ENCODE measurements at regions not wholly inside any gene's neighbourhood (a gene's known extent, or its start where the extent isn't known, plus 50 kb on each side); places are given as distances from the start of the nearest gene placed in this dataset.
"Not testable (repeated sequence)": the region's sequence is repeated elsewhere in the genome, so short reads cannot be mapped to it uniquely, and the experiment has no call there.

DNA sequence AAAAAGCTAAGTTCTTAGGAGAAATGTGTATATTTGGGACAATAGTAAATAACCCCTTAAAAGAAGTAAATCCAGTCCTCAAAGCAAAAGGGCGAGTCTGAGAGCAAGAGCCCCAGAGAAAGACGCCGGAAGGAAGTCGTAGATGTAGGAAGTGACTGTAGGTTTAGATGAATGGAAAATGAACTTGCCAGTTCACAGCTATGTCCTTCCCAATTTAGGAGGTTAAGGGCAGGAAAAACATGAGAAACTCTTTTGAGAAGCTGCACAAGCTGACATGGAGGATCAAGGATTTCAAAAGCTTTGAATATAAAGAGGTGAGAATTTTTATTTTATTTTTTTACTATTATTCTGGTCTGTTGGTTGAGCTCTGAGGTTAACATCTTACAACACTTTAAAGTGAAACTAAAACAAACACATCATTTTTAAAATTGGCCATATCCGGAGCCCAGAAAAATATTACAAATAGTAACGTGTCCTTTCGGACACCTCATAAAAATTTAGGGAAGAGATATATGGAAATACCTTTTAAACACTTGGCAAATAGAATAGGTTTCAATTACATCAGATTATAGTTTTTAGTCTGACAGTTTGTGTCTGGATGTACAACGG is 1178.6 kb downstream of the MRPL39 start:
- no peak for DNase-seq

DNA sequence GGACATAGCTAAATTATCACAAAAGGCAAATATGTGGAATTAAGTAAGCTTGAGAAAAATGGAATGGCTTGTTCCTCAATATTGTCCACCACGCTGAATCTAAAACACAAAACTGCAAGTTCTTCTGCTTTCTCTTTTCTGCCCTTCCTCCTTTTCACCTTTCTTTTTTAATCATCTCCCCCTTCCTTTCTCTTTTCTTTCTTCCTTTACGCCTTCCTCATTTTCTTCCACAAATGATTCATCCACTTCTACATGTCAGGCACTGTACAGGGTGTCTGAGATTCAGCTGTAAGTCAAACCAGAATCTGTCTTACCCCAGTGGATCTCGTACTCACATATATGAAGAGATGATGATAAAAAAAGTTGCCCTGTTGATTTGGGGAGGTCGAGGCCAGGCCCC is 1182.5 kb downstream of the MRPL39 start:
- no peak for DNase-seq

DNA sequence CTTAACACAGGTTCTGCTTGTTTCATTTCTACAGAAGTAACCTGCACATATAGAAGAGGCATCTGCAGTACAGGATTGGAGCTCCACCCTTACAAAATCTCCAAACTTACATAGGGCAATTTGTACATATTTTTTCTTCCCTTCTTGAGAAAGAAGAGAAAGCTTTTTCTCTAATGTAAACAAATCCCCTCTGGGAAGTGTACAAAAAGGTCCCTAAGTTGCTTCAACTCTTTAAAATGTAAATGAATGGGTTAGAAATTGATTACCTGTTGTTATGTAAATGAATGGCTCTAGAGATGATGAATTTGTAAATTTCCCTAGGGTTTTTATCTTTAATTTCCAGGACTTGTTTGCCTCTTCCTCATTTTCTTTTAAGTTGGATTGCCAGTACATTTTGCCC is 1183.7 kb downstream of the MRPL39 start:
- DNase-seq: no peak

DNA sequence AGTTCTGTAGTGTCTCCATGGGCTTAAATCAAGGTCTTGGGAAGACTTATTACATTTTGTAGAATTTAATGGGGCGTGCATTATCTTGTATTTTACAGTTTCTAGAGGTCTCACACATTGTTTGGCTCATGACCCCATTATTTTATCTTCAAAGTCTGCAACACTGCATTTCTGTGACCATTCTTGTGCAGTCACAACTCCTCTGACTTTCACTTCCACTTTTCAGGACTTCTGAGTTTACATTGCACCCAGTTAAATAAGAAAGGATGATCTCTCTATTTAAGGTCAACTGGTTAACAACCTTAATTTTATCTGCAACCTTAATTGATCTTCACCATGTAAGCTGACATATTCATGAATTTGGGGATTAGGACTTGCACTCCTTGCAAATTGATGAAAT is 1186.6 kb downstream of the MRPL39 start:
- no peak for DNase-seq

DNA sequence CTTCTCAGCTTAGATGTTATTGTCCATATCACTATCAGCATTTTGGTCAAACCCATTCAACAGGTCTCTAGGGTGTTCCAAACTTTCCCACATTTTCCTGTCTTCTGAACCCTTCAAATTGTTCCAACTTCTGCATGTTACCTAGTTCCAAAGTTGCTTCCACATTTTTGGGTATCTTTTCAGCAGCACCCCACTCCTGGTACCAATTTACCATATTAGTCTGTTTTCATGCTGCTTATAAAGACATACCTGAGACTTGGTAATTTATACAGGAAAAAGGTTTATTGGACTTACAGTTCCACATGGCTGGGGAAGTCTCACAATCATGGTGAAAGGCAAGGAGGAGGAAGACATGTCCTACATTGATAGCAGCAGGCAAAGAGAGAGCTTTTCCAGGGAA is 1187.6 kb downstream of the MRPL39 start:
- not testable (repeated sequence) for DNase-seq

DNA sequence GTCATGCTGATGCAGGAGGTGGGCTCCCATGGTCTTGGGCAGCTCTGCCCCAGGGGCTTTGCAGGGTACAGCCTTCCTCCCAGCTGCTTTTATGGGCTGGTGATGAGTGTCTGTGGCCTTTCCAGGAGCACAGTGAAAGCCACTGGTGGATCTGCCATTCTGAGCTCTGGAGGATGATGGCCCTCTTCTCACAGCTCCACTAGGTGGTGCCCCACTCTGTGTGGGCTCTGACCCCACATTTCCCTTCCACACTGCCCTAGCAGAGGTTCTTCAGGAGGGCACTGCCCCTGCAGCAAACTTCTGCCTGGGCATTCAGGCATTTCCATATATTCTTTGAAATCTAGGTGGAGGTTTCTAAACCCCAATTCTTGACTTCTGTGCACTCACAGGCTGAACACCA is 1188.6 kb downstream of the MRPL39 start:
- no peak for DNase-seq

DNA sequence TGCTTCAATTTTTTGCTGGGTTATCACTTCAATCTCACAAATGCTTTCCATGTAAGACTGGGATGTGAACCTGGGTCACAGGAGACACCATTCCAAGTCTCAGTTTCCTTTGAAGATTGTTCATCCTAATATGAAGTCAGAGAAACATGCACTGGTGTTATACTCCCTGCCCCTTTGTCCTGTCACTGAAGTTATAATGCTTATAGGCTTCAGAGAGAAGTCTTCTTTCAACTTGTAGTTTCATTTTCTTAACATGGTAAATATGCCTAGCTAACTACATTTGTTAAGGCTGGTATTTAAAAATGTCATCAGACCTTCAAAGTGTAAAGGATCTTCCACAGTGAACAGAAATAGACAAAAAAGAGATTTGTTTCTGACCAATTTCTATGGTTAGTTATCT is 1195.9 kb downstream of the MRPL39 start:
- no peak for DNase-seq

DNA sequence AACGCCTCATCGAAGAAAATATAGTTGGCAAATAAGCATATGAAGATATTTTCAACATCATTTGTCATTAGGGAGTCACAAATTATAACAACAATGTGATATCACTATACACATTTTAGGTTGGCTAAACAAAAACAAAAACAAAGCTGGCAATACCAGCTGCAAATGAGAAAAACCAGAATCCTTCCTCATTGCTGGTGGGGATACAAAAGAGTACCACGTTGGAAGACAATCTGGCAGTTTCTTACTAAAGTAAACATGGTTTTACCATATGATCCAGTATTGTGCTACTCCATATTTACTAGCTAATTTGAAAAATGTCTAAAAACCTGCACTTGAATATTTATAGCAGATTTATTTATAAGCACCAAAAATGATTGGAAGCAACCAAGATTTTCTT is 1204.1 kb downstream of the MRPL39 start:
- DNase-seq: no peak

DNA sequence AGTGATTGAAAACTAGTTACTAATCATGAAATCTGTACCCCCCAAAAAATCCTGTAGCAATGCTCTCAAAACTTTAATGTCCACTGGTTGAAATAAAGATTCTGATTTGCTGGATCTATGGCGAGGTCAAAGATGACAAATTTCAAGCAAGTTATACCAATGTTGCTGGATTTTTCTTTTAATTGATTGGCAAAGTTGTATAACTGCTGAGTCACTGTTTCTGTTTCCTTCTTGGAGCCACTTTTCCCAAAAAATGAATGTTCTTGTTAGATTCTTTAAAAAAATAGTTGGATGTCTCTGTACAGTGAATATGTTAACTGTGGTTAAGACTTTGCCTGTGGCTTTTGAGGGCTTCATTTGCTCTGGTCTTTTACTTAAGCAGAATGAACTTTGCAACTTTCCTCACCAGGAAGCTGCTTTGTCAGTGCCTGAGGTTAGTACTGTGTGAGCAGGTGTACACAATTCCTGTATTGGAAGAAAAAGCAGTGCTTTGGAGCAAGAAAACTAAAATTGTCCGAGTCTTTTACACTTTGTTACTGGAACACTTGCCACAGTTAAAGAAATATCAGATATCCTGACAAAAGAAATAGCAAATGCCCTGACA is 1211.9 kb downstream of the MRPL39 start:
- no peak for DNase-seq

DNA sequence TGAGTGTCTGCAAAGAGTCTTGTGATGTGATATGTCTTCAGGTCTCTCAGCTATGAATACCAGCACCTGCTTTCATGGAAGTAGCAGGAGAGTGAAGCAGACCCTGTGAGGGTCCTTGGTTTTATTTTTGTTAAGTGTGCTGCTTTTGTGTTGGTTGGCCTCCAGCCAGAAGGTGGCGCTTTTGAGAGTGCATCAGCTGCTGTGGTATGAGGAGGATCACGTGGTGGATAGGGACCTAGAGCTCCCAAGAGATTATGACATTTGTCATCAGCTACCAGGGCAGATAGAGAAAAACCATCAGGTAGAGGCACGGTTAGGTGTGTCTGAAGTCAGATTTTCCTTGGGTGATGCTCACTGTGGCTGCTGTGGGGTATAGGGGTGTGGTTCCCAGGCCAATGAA is 1232.1 kb downstream of the MRPL39 start:
- no peak for DNase-seq

DNA sequence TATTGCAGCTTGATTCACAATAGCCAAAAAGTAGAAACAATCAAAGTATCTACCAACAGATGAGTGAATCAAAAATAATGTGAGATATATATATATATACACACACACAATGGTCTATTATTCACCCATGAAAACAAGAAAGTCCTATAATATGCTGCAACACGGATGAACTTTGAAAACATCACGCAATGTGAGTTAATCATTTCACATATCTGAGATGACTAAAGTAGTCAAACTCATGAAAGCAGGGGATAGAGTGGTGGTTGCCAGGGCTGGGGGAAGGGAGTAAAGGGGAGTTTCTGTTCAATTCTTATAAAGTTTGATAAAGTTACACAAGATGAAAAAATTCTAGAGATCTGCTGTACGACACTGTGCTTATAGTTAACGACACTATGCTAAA is 1234.8 kb downstream of the MRPL39 start:
- no peak for DNase-seq

DNA sequence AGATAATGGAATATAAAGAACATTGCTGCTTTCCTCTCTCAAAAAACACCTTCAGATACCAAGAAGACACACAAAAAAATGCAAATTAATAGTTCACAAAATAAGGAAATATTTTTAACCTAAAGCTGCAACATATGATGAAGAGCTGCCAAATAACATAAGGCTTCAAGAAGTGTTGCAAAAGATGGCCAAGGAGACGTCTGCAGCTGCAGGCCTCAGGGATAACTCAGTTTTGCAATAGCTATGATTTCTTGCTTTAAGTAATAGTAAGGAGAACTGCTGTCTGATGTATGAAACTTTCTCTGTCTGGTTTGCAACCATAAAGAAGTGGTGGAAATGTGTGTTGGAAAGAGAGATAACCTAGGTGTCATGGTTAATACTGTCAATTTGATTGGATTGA is 1237.5 kb downstream of the MRPL39 start:
- DNase-seq: no peak

DNA sequence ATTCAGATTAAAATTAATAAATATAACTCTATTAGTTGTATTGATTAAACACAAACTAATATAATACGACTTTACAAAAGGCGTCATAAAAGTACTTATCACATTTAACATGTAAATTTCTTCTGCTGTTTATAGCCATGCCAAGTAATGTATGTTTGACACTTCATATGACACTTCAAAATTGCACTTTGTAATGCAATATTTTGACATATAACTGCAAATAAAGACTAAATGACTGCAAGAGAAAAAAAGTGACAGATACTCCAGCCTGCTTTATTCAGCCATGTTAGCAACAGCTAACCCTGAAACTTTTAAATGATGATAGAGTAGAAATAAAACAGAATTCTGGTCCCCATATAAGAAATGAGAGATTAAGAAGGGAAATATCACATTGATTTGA is 1238.0 kb downstream of the MRPL39 start:
- DNase-seq: no peak

DNA sequence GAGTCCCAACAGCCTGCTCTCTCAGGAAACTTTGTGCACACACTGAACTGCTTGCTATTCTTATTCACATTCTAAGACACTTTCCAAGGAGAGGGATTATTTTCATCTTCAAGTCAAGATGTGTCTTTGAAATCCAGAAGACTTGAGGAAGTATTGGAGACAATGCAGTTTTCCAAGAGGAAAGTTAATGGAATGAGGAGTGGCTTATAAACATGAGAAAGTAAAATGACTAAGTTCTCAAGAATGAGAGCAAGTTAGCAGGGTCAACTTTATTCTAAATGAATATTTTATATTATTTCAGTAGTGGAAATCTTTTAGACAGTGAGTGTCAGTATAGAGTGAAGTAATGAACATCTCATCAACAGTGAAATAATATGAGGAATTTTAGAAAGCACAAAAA is 1239.3 kb downstream of the MRPL39 start:
- DNase-seq: no peak

DNA sequence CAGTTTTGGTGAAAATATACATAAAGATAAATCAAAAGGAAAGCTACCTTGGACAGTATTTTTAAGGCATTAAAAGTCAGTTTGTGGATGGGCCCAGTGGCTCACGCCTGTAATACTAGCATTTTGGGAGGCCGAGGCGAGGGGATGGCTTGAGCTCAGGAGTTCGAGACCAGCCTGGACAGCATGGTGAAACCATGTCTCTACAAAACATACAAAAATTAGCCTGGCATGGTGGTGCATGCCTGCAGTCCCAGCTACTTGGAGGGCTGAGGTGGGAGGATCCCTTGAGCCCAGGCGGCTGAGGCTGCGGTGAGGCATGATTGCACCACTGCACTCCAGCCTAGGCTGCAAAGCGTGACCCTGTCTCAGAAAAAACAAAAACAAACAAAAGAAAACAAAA is 1253.8 kb downstream of the MRPL39 start:
- no peak for DNase-seq

DNA sequence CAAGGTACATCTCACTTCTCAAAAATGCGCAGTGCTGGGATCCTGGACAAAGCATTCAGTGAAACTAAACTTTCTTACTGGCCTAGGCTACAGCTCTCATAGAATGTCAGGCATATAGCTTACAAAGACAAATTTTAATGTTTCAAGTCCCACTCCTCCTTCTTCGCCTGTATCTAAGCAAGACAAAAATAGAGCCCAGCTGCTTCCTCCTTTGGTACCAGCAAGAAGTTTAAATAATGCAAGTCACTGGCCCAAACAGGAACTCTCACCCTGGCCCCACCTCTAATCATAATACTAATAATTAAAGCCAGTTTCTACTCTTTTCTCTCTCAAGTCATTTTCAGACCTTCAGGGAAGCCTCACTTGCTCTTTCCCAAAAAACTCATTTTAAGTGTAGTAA is 1267.9 kb downstream of the MRPL39 start:
- DNase-seq: no peak

DNA sequence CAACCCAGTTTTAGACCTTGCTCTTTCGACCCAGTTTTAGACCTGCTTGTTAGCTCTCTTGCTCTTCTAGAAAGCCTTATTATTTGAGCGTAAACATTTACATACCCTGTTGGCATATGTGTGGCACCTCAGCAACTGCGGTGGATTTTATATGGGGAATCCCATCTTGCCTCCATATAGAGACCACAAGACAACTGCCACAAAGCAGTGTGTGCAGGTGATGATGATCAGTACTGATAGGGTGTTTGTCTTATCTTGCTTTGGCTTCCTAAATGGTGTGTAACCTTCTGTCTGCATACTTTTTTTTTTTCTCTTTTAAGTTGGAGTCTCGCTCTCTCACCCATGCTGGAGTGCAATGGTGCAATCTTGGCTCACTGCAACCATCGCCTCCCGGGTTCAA is 1270.8 kb downstream of the MRPL39 start:
- DNase-seq: no peak

DNA sequence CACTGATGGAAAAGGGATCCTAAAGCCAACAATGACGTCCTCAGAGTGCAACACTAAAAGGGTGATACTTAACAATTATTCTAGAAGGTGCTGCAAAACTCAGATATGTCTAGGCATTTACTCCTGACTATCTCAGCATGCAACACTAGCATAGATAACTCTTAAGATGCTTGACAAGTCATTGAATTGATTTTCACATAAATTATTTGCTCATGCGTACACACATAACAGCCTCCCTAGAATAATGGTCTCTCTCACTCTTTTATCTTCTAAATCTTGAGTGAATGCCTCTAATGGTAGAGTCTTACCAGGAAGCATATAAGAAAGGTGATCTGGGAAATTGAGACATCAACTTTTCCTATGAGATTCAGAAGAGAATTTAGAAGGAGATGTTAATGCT is 1283.7 kb downstream of the MRPL39 start:
- DNase-seq: no peak

DNA sequence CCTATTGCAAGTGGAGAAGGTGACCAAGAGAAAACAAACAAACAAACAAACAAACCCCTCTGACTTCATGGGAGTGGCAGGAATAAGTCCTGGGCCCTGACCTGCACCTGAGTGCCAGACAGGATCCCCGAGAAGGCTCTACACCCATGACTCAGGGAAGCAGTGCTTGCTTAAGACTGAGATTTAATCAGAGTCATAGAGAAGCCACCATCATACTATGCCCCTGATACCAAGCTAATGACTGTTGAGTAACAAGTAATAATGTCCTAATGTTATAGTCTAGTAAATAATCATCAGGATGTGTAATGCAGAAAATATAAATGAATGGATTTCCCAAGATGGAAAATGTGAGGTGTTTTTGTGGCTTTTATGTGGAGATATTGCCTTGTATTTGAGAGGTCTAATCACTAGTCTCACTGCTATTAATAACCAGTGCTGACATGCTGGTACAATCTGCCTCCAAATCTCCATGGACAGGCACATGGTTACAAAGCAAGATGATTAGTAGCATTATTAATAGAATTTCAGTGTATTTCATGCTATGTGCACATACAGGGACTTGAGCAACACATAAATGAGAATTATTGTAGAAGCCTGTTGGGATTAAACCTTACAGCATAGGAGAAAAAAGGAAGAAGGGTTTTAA is 1290.9 kb downstream of the MRPL39 start:
- DNase-seq: no peak

DNA sequence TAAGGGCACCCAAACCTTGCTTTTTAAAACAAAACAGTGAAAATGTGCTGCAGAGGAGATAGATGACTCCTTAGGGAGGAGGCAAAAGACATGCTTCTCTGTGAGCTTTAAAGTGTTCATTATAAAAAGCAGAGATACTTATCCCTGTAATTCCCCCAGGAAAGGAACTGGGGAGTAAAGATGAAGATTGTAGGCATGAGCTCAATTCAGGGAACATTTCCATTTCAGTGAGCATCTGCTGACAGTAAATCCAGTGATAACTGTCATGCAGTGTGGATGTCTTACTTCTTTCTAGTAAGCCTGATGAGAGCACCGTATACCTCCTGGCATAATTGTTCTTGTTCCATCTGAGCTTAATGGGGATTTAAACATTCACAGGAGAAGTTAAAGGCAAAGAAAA is 1296.5 kb downstream of the MRPL39 start:
- DNase-seq: no peak

DNA sequence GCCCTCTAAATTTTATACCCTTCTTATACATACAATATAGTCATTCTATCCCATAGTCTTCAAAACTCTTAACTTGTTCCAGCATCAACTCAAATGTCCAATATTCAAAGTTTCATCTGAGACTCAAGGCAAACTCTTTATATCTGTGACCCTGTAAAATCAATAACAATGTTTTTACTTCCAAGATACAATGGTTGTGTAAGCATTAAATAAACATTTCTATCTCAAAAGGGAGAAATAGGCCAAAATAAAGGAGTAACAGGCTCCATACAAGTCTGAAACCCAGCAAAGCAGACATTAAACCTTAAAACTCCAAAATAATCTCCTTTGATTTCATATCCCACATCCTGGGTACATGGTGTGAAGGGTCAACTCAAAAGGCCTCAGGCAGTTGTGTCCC is 1299.1 kb downstream of the MRPL39 start:
- no peak for DNase-seq

DNA sequence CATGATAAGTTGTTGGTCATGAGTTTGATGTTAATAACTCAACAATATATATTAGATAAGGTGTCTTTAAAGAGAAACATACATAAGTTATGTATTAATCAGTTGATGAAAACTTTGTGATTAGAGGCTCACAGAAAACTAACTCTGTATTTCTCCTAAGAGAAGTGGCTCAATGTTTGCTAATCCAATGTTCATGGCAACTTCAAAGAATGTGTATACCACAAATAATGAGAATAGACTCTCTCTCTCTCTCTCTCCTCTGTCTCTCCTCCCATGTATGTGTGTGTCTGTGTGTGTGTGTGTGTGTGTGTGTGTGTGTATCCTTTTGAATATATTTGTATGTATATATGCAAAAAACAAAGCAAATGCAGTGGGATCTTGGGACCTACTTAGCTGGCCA is 1304.9 kb downstream of the MRPL39 start:
- DNase-seq: no peak

DNA sequence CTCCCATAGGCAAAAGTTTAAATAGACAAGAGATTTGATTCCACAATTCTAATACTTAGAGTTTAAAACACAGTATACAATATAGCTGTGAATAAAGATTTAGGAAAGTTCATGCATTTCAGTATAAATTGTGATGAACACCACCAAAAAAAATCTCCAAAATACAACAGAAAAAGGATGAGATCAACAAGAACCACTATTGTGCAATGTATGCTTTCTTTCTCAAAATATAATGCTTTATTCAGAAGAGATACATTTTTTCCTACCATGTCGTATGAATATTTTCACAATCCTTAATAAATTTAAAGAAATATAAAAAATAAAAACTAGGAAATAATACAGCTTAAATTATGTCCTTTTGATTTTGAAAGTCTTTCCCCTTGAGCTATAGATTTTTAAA is 1309.2 kb downstream of the MRPL39 start:
- DNase-seq: no peak

DNA sequence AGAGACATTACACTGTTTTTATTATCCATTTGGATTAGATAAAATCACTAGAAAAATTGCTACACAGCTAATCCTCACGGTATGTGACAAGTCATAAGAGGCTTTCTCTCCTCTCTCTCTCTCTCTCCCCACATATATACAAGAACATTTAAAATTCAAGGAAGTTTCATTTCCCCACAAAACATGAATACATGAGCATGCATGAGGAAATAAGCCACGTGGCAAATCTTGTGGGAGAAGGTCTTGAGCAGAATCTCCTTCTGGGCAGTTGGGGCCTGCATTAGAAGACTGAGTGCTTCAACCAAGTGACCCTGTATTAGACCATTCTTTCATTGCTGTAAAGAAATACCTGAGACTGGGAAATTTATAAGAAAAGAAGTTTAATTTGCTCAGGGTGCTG is 1313.1 kb downstream of the MRPL39 start:
- no peak for DNase-seq
